BE2C (cell line): ENCODE measurements at regions not wholly inside any gene's neighbourhood (a gene's known extent, or its start where the extent isn't known, plus 50 kb on each side); places are given as distances from the start of the nearest gene placed in this dataset.
"Not testable (repeated sequence)": the region's sequence is repeated elsewhere in the genome, so short reads cannot be mapped to it uniquely, and the experiment has no call there.

Source experiments
- DNase-seq: peaks from one replicate; pipeline ENCODE4 v3.0.0-alpha.2; 2020
- H3K27me3 ChIP-seq: fragments of 250-450 bp; sonication (Bioruptor Pico); 2 replicates; pipeline ENCODE4 v1.5.1; 2020; ENCODE audit warnings: mild to moderate bottlenecking
- H3K36me3 ChIP-seq: fragments of 250-450 bp; sonication (Bioruptor Pico); 2 replicates; pipeline ENCODE4 v1.5.1; 2020; ENCODE audit warnings: mild to moderate bottlenecking
- H3K4me1 ChIP-seq: fragments of 250-450 bp; sonication (Bioruptor Pico); 2 replicates; pipeline ENCODE4 v1.5.1; 2020
- H3K4me3 ChIP-seq: 2 replicates; pipeline ENCODE4 v1.5.1; 2011; ENCODE audit warnings: low read depth, low read length
- H3K9me3 ChIP-seq: fragments of 250-450 bp; sonication (Bioruptor Pico); 2 replicates; pipeline ENCODE4 v1.5.1; 2020
- TF ChIP-seq, protein P1 (sequence below): IDR thresholded peaks from 2 replicates; pipeline ENCODE4 v1.5.1; 2012; ENCODE audit warnings: mild to moderate bottlenecking, low read depth, low read length

DNA sequence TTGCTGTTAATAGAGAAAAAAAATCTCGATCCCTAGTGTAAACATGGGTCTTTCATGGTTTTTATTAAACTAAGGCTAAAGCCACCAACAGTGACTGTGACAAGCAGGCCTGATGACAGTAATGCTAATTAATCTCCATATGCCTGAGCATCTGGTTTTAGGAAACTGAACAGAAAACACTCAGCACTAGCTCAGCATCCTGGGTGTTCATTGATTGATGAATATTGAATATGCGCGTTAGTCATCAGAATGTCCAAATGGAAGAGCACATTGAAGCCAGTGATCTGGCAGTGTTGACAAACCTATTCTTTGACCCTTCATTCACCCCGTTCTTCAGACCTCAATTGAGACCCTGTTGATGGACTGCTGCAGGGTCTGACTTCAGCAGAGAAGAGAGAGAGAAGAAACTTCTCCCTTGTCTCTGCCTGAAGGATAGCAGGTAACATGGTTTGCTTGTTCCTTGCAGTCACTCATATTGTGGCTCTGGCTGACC is 283.8 kb downstream of the RDH14 start:
- no peaks in the 10 kb centered on the region for H3K4me1 ChIP-seq
- TF ChIP-seq, protein P1, sequence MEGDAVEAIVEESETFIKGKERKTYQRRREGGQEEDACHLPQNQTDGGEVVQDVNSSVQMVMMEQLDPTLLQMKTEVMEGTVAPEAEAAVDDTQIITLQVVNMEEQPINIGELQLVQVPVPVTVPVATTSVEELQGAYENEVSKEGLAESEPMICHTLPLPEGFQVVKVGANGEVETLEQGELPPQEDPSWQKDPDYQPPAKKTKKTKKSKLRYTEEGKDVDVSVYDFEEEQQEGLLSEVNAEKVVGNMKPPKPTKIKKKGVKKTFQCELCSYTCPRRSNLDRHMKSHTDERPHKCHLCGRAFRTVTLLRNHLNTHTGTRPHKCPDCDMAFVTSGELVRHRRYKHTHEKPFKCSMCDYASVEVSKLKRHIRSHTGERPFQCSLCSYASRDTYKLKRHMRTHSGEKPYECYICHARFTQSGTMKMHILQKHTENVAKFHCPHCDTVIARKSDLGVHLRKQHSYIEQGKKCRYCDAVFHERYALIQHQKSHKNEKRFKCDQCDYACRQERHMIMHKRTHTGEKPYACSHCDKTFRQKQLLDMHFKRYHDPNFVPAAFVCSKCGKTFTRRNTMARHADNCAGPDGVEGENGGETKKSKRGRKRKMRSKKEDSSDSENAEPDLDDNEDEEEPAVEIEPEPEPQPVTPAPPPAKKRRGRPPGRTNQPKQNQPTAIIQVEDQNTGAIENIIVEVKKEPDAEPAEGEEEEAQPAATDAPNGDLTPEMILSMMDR = no peak
- H3K27me3 ChIP-seq = no peaks in the 10 kb centered on the region
- DNase-seq = no peak
- H3K4me3 ChIP-seq = no peak overlapping the region
- no peaks in the 10 kb centered on the region for H3K9me3 ChIP-seq
- no peaks in the 10 kb centered on the region for H3K36me3 ChIP-seq

DNA sequence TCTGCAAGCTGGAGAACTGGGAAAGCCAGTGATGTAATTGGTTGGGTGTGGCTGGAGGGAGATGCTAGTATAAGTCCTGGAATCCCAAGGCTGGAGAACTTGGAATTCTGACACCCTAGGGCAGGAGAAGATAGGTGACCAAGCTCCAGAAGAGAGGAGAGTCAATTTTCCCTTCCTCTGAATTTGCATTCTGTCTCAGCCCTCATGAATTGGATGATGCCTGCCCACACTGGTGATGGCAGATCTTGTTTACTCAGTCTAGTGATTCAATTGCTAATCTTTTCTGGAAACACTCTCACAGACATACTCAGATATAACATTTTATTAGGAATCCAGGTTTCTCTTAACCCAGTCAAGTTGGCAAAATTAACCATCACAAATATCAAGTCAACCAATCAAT is 287.2 kb downstream of the RDH14 start:
- no peak overlapping the region for H3K4me3 ChIP-seq
- no peak for DNase-seq
- H3K27me3 ChIP-seq = no peaks in the 10 kb centered on the region
- no peaks in the 10 kb centered on the region for H3K36me3 ChIP-seq
- no peaks in the 10 kb centered on the region for H3K9me3 ChIP-seq
- TF ChIP-seq, protein P1 = no peak
- H3K4me1 ChIP-seq = no peaks in the 10 kb centered on the region

DNA sequence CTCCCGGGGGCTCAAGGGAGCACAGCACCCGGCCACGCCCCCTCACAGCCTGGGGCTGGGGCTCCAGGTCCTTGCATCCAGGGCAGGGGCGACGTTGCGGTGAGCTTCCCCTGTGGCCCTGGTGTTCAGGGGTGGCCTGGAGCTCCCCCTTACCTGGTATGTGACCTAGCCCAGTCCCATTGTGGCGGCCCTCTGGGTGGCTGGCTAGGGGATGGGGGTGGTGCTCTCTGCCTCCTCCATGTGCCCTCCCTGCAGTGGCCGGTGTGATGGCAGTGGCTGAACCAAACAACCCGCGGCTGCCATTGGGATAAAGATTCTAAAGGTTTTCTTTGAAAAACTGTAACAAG is 288.3 kb downstream of the RDH14 start:
- Histone ChIP-seq H3K36me3 (no peaks in the 10 kb centered on the region), H3K9me3 (no peaks in the 10 kb centered on the region), H3K27me3 (no peaks in the 10 kb centered on the region), H3K4me1 (no peaks in the 10 kb centered on the region), H3K4me3 (no peak overlapping the region)
- no peak for DNase-seq
- TF ChIP-seq, protein P1 = no peak

DNA sequence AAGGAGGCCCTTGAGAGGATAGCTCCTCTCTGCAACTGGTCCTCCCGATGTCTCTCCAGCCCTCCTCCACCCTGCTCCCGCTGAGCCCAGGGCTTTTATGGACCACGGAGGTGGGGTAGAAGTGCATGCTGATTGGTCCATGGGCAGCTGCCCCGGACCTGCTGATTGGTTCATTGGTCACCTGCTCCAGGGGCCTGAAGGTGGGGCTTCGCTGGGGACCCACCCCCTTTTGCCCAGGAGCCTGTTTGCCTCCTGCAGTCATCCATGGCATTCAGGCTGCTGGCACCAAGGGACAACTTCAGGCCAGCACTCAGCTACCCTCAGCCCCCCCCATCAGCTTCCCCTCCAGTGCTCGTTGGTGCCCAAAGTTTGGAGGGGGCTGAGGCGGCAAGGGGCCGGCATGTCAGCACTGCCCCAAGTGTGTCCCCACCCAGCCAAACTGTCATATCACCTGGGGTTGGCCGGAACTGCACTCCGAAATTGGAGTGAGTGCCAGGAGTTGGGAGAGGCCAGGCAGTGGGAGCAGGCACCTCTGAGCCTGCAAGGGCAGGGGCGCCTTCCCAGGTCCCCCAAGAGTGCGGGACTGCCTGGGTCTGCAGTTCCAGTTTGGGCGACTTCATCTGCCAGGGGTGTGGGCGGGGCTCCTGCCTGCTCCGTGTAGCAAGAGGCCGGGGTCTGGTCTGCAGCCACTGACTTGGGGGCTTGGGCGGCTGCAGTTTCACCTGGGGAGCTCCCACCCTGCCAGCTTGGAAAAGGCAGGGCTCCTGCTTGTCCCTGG is 288.9 kb downstream of the RDH14 start:
- no peak for DNase-seq
- TF ChIP-seq, protein P1 = no peak
- Histone ChIP-seq H3K4me1 (no peaks in the 10 kb centered on the region), H3K36me3 (no peaks in the 10 kb centered on the region), H3K9me3 (no peaks in the 10 kb centered on the region), H3K27me3 (no peaks in the 10 kb centered on the region), H3K4me3 (no peak overlapping the region)

DNA sequence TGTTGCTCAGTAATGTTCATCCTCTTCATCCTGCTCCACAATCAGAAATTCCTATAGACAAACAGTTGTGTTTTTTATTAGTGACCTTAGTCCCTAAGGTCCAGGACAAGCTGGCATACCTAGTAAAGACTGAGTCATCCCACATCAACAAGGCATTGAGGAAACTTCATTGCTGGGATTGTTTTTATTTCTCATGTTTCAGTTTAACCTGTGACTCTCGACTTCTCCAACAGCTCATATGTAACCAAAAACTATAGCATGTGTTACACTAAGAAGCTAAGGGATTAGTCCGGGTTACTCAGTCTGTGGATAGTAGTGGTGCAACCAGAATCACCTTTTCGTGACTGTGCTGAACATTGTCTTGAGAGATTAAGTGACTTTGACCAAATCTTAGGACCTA is 292.1 kb downstream of the RDH14 start:
- Histone ChIP-seq H3K9me3 (no peaks in the 10 kb centered on the region), H3K4me3 (no peak overlapping the region), H3K36me3 (no peaks in the 10 kb centered on the region), H3K4me1 (no peaks in the 10 kb centered on the region), H3K27me3 (no peaks in the 10 kb centered on the region)
- no peak for DNase-seq
- TF ChIP-seq, protein P1 = no peak

DNA sequence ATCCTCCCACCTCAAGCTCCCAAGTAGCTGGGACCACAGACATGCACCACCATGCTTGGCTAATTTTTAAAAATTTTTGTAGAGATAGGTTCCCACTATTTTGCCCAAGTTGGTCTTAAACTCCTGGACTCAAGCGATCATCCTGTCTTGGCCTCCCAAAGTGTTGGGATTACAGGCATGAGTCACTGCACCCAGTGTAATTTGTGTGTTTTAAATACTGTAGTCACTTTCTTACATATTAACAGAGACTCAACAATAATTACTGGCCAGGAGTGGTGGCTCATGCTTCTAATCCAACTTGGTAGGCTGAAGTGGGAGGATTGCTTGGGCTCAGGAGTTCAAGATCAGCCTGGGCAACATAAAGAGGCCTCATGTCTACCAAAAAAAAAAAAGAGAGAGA is 293.0 kb downstream of the RDH14 start:
- H3K27me3 ChIP-seq = no peaks in the 10 kb centered on the region
- no peaks in the 10 kb centered on the region for H3K36me3 ChIP-seq
- DNase-seq = no peak
- no peaks in the 10 kb centered on the region for H3K9me3 ChIP-seq
- H3K4me3 ChIP-seq = no peak overlapping the region
- H3K4me1 ChIP-seq = no peaks in the 10 kb centered on the region
- TF ChIP-seq, protein P1 = no peak

DNA sequence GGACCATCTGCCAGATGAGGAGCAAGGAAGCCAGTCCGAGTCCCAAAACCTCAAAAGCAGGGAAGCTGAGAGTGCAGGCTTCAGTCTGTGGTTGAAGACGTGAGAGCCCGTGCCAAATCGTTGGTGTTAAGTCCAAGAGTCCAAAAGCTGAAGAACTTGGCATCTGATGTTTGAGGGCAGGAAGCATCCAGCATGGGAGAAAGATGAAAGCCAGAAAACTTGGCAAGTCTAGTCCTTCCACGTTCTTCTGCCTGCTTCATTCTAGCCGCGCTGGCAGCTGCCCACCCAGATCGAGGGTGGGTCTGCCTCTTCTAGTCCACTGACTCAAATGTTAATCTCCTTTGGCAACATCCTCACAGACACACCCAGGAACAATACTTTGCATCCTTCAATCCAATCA is 293.8 kb downstream of the RDH14 start:
- not testable (repeated sequence) for DNase-seq, H3K27me3 ChIP-seq, H3K36me3 ChIP-seq, H3K9me3 ChIP-seq, H3K4me3 ChIP-seq, H3K4me1 ChIP-seq
